ENCODE measurements at regions not wholly inside any gene's neighbourhood (a gene's known extent, or its start where the extent isn't known, plus 50 kb on each side); places are given as distances from the start of the nearest gene placed in this dataset.
"Not testable (repeated sequence)": the region's sequence is repeated elsewhere in the genome, so short reads cannot be mapped to it uniquely, and the experiment has no call there.

- no peaks in the 10 kb centered on the region for H3K9me3 Mint-ChIP-seq
- peaks cover 17 to 37% (median 26%) of the 10 kb centered on the region in 5 donors for H3K27me3 Mint-ChIP-seq
- ChIA-PET POLR2A (no interaction called here), CTCF (interaction anchor here (0.6 to 5.7 kb wide), 14 partner anchors 8 to 527 kb away, joined by 3 to 31 read pairs (median 4); no protein-coding TSS in a partner anchor)
- DNase-seq (peak in 4 of 9 donors; percentile 12 to 30 (median 22)), ATAC-seq (peak; percentile 65)
- Histone ChIP-seq H3K27me3 (ENCODE audit: control insufficient read depth in 2 of 2, insufficient read depth in 2 of 2, low read length in 2 of 2) (no peaks in the 10 kb centered on the region), H3K4me1 (ENCODE audit: control insufficient read depth in 2 of 2, insufficient read depth in 2 of 2, low read length in 2 of 2) (no peaks in the 10 kb centered on the region), H3K4me3 (ENCODE audit: low read length) (no peak overlapping the region), H3K27ac (ENCODE audit: low read depth, low read length) (no peak overlapping the region), H3K36me3 (ENCODE audit: control insufficient read depth in 2 of 3, insufficient read depth in 3 of 3, low read length in 3 of 3) (no peaks in the 10 kb centered on the region), H3K9me3 (ENCODE audit: control insufficient read depth in 2 of 3, low read length in 3 of 3) (no peaks in the 10 kb centered on the region)
- no peak overlapping the region for H3K4me3 Mint-ChIP-seq
- H3K36me3 Mint-ChIP-seq = no peaks in the 10 kb centered on the region
- no peak overlapping the region for H3K27ac Mint-ChIP-seq
- intact Hi-C loops (cut with micrococcal nuclease) = loop anchor here (1.0 kb wide), 5 partner anchors 8 to 528 kb away; no protein-coding TSS in a partner anchor
- peaks cover 0 to 5% (median 0%) of the 10 kb centered on the region in 7 donors for H3K4me1 Mint-ChIP-seq
These were observed 85.3 kb upstream of the ADRB2 start for GRCh38 chr5:148740966-148741742.

- H3K36me3 Mint-ChIP-seq, POLR2A ChIA-PET: not testable (repeated sequence)
- intact Hi-C loops (cut with micrococcal nuclease) = loop anchor here (1.0 kb wide), 5 partner anchors 8 to 528 kb away; no protein-coding TSS in a partner anchor
These were observed 84.6 kb upstream of the ADRB2 start for GRCh38 chr5:148741766-148742165.

DNA sequence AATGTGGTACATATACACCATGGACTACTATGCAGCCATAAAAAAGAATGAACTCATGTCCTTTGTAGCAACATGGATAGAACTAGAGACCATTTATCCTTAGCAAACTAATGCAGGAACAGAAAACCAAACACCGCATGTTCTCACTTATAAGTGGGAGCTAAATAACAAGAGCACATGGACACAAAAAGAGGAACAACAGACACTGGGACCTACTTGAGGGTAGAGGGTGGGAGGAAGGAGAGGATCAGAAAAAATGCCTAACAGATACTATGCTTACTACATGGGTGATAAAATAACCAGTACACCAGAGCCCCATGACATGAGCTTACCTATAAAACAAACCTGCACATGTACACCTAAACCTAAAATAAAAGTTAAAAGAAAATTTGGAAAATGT is 82.0 kb upstream of the ADRB2 start:
- H3K9me3 Mint-ChIP-seq; H3K27ac ChIP-seq (ENCODE audit: low read depth, low read length); DNase-seq; H3K9me3 ChIP-seq (ENCODE audit: control insufficient read depth in 2 of 3, low read length in 3 of 3); H3K27ac Mint-ChIP-seq; POLR2A ChIA-PET; H3K4me3 ChIP-seq (ENCODE audit: low read length); intact Hi-C loops (cut with micrococcal nuclease); H3K4me3 Mint-ChIP-seq; H3K27me3 ChIP-seq (ENCODE audit: control insufficient read depth in 2 of 2, insufficient read depth in 2 of 2, low read length in 2 of 2); H3K36me3 ChIP-seq (ENCODE audit: control insufficient read depth in 2 of 3, insufficient read depth in 3 of 3, low read length in 3 of 3); H3K4me1 ChIP-seq (ENCODE audit: control insufficient read depth in 2 of 2, insufficient read depth in 2 of 2, low read length in 2 of 2); ATAC-seq; H3K36me3 Mint-ChIP-seq: not testable (repeated sequence)
- peaks cover 0 to 12% (median 0%) of the 10 kb centered on the region in 7 donors for H3K4me1 Mint-ChIP-seq
- H3K27me3 Mint-ChIP-seq = peaks cover 17 to 30% (median 24%) of the 10 kb centered on the region in 5 donors
- CTCF ChIA-PET = interaction anchor here (1.2 to 1.8 kb wide), 3 partner anchors 13 to 291 kb away, joined by 3 to 4 read pairs (median 4); no protein-coding TSS in a partner anchor

More at GRCh38 chr5:148741766-148742165, 84.6 kb upstream of the ADRB2 start:
- not testable (repeated sequence) for H3K4me1 Mint-ChIP-seq; H3K4me1 ChIP-seq (ENCODE audit: control insufficient read depth in 2 of 2, insufficient read depth in 2 of 2, low read length in 2 of 2); H3K36me3 ChIP-seq (ENCODE audit: control insufficient read depth in 2 of 3, insufficient read depth in 3 of 3, low read length in 3 of 3); H3K4me3 Mint-ChIP-seq; H3K9me3 Mint-ChIP-seq; H3K27me3 ChIP-seq (ENCODE audit: control insufficient read depth in 2 of 2, insufficient read depth in 2 of 2, low read length in 2 of 2); H3K9me3 ChIP-seq (ENCODE audit: control insufficient read depth in 2 of 3, low read length in 3 of 3); H3K4me3 ChIP-seq (ENCODE audit: low read length); ATAC-seq; H3K27ac Mint-ChIP-seq; DNase-seq; H3K27ac ChIP-seq (ENCODE audit: low read depth, low read length)
- peaks cover 17 to 37% (median 26%) of the 10 kb centered on the region in 5 donors for H3K27me3 Mint-ChIP-seq
- CTCF ChIA-PET = interaction anchor here (1.0 to 5.7 kb wide), 12 partner anchors 9 to 527 kb away, joined by 3 to 31 read pairs (median 7); no protein-coding TSS in a partner anchor

DNA sequence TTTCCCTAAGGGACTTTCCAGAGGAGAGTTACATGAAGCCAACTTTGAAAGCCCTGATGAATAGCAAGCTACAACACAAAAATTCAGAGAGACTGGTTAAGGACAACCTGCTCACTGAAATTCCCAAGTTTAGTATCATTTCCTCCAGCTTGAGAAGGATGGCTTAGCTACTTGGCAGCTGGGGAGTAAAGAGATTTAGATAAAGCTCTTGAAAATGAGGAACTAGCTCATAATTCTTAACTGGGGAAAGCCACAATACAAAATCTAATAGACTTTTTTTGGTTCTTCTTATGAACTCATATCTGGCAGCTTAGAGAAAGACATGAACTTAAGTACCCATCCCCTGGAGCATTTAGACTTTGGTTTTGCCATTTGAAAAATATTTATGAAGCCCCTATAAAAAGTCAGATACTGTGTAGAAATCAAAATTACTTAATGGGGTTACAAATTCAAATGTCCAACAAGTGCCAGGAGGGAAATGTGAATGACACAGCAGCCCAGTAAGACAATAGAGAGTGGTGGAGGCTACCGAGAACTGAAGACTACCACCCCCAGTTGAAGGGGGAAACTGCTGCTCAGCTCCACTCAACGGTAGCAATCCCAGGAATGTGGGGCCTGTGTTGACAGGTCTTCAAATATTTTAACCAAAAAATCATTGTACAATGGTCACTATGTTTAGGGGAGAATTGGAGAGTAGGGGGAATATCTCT is 79.4 kb upstream of the ADRB2 start:
- ATAC-seq (no peak), DNase-seq (no peak)
- CTCF ChIA-PET = interaction anchor here (0.6 to 0.9 kb wide), 2 partner anchors 116 to 252 kb away, joined by 3 to 6 read pairs; no protein-coding TSS in a partner anchor
- no peaks in the 10 kb centered on the region for H3K4me1 ChIP-seq (ENCODE audit: control insufficient read depth in 2 of 2, insufficient read depth in 2 of 2, low read length in 2 of 2)
- H3K36me3 ChIP-seq (ENCODE audit: control insufficient read depth in 2 of 3, insufficient read depth in 3 of 3, low read length in 3 of 3) = no peaks in the 10 kb centered on the region
- Mint-ChIP-seq H3K27me3 (peaks cover 2 to 19% (median 12%) of the 10 kb centered on the region in 5 donors), H3K36me3 (no peaks in the 10 kb centered on the region), H3K9me3 (peaks cover 0 to 2% (median 0%) of the 10 kb centered on the region in 11 donors), H3K4me1 (peaks cover 0 to 9% (median 0%) of the 10 kb centered on the region in 7 donors), H3K27ac (no peak overlapping the region), H3K4me3 (no peak overlapping the region)
- no peaks in the 10 kb centered on the region for H3K27me3 ChIP-seq (ENCODE audit: control insufficient read depth in 2 of 2, insufficient read depth in 2 of 2, low read length in 2 of 2)
- H3K4me3 ChIP-seq (ENCODE audit: low read length) = no peak overlapping the region
- H3K27ac ChIP-seq (ENCODE audit: low read depth, low read length) = no peak overlapping the region
- POLR2A ChIA-PET = no interaction called here
- intact Hi-C loops (cut with micrococcal nuclease) = no loop called here
- no peaks in the 10 kb centered on the region for H3K9me3 ChIP-seq (ENCODE audit: control insufficient read depth in 2 of 3, low read length in 3 of 3)

GRCh38 chr5:148747536-148747906 is 78.9 kb upstream of the ADRB2 start:
- ATAC-seq = no peak
- POLR2A ChIA-PET = no interaction called here
- CTCF ChIA-PET = no interaction called here
- intact Hi-C loops (cut with micrococcal nuclease) = no loop called here
- no peaks in the 10 kb centered on the region for H3K36me3 Mint-ChIP-seq
- no peaks in the 10 kb centered on the region for H3K36me3 ChIP-seq (ENCODE audit: control insufficient read depth in 2 of 3, insufficient read depth in 3 of 3, low read length in 3 of 3)
- no peak overlapping the region for H3K4me3 ChIP-seq (ENCODE audit: low read length)
- H3K4me1 ChIP-seq (ENCODE audit: control insufficient read depth in 2 of 2, insufficient read depth in 2 of 2, low read length in 2 of 2) = no peaks in the 10 kb centered on the region
- H3K27me3 ChIP-seq (ENCODE audit: control insufficient read depth in 2 of 2, insufficient read depth in 2 of 2, low read length in 2 of 2) = no peaks in the 10 kb centered on the region
- peaks cover 0 to 17% (median 10%) of the 10 kb centered on the region in 5 donors for H3K27me3 Mint-ChIP-seq
- H3K27ac ChIP-seq (ENCODE audit: low read depth, low read length) = no peak overlapping the region
- no peak overlapping the region for H3K4me3 Mint-ChIP-seq
- H3K9me3 ChIP-seq (ENCODE audit: control insufficient read depth in 2 of 3, low read length in 3 of 3) = no peaks in the 10 kb centered on the region
- H3K4me1 Mint-ChIP-seq = peaks cover 0 to 9% (median 0%) of the 10 kb centered on the region in 7 donors
- H3K9me3 Mint-ChIP-seq = peaks cover 0 to 2% (median 0%) of the 10 kb centered on the region in 11 donors
- no peak for DNase-seq
- H3K27ac Mint-ChIP-seq = no peak overlapping the region

DNA sequence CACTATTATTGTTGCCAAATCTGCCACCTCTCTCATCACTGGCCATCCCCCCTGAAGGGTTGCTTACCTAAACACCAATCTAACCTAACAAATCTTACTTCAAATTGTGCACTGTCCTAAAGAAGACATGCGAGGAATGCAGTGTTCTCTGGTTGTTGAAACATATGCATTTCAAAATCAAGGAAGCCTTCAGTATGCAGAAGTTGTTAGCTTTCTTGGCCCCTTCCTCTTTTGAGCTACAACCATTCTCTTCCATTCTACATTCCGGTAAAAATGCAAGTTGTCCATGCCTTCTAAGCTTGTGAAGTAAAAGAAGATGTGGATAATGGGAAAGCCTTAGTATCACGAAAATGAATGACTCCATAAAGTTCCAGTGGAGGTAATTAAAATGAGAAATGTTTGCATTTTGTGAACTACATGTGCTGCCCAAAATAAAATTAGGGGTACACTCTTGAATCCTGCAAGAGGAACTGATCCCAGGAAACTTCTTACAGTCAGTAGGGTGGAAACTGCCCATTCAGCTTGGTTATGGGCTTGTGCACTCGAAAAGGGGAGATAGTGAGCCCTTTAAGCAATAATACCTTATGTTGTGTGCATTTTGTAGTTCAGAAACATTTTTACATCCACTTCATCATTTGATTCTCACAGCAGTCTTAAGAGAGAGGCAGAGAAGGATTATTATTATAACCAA is 77.6 kb upstream of the ADRB2 start:
- no peak overlapping the region for H3K27ac ChIP-seq (ENCODE audit: low read depth, low read length)
- no peaks in the 10 kb centered on the region for H3K27me3 ChIP-seq (ENCODE audit: control insufficient read depth in 2 of 2, insufficient read depth in 2 of 2, low read length in 2 of 2)
- CTCF ChIA-PET = no interaction called here
- no peaks in the 10 kb centered on the region for H3K4me1 ChIP-seq (ENCODE audit: control insufficient read depth in 2 of 2, insufficient read depth in 2 of 2, low read length in 2 of 2)
- no peak overlapping the region for H3K4me3 ChIP-seq (ENCODE audit: low read length)
- ATAC-seq (no peak), DNase-seq (no peak)
- Mint-ChIP-seq H3K27me3 (peaks cover 0 to 23% (median 8%) of the 10 kb centered on the region in 5 donors), H3K27ac (no peak overlapping the region), H3K4me1 (peaks cover 0 to 9% (median 0%) of the 10 kb centered on the region in 7 donors), H3K36me3 (no peaks in the 10 kb centered on the region), H3K9me3 (peaks cover 0 to 12% (median 2%) of the 10 kb centered on the region in 11 donors), H3K4me3 (no peak overlapping the region)
- no peaks in the 10 kb centered on the region for H3K9me3 ChIP-seq (ENCODE audit: control insufficient read depth in 2 of 3, low read length in 3 of 3)
- no peaks in the 10 kb centered on the region for H3K36me3 ChIP-seq (ENCODE audit: control insufficient read depth in 2 of 3, insufficient read depth in 3 of 3, low read length in 3 of 3)
- intact Hi-C loops (cut with micrococcal nuclease) = no loop called here
- POLR2A ChIA-PET = no interaction called here

All from naive thymus-derived CD4-positive, alpha-beta T cell (primary cell).